ENCODE measurements at regions not wholly inside any gene's neighbourhood (a gene's known extent, or its start where the extent isn't known, plus 50 kb on each side); places are given as distances from the start of the nearest gene placed in this dataset.

DNA sequence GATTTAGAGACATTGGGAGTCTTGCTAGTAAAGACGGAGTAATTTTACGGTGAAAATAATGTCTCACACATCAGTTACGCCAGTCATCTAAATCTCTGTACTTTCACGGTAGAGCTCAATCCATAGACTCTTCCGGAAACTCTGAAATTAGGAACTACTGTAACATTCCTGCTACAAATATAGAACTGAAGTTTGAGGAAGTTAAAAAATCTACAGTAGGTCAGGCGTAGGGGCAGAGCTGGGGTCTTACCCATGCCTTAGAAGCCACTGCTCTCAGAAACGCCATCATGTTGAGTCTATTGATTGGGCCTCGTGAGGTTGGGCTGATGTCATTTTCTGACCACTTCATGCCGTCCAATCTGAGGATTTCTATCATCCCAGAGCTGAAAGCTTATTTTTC is 1029.8 kb upstream of the TMEM132C start:
- no peaks in the 10 kb centered on the region for H3K4me1 Mint-ChIP-seq
- TF ChIP-seq, protein P1, sequence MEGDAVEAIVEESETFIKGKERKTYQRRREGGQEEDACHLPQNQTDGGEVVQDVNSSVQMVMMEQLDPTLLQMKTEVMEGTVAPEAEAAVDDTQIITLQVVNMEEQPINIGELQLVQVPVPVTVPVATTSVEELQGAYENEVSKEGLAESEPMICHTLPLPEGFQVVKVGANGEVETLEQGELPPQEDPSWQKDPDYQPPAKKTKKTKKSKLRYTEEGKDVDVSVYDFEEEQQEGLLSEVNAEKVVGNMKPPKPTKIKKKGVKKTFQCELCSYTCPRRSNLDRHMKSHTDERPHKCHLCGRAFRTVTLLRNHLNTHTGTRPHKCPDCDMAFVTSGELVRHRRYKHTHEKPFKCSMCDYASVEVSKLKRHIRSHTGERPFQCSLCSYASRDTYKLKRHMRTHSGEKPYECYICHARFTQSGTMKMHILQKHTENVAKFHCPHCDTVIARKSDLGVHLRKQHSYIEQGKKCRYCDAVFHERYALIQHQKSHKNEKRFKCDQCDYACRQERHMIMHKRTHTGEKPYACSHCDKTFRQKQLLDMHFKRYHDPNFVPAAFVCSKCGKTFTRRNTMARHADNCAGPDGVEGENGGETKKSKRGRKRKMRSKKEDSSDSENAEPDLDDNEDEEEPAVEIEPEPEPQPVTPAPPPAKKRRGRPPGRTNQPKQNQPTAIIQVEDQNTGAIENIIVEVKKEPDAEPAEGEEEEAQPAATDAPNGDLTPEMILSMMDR (IDR thresholded peaks at IDR 0.05): no peak
- CTCF ChIA-PET: no interaction called here
- ATAC-seq (ENCODE audit: low read depth) (no peak), DNase-seq (no peak)
- peaks cover 3% of the 10 kb centered on the region for H3K9me3 Mint-ChIP-seq
- POLR2A ChIA-PET: no interaction called here
- H3K27ac Mint-ChIP-seq: no peak overlapping the region
- no peaks in the 10 kb centered on the region for H3K27me3 Mint-ChIP-seq
- intact Hi-C loops (cut with micrococcal nuclease): no loop called here
- no peak overlapping the region for H3K4me3 Mint-ChIP-seq
- no peaks in the 10 kb centered on the region for H3K36me3 Mint-ChIP-seq (ENCODE audit: low read depth)

DNA sequence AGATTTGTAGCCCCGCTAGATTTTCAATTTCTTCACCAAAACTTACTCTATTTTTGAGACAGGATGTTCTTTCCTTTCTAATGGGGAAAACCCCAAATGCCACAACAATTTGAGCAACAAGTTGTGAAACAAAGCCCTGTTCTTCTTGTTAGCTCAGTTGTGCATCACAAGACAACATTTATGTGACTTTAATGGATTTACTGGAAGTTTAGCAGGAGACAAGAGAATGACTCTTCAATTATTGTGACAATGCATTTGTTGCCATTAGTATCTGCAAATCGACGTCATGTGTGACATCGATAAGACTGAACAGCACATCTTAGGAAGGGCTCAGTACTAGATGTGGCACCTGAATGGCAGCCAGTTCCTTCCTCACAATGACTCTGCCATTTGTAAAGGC is 1028.9 kb upstream of the TMEM132C start:
- no peak for DNase-seq
- ChIA-PET POLR2A (no interaction called here), CTCF (no interaction called here)
- no peak for ATAC-seq (ENCODE audit: low read depth)
- Mint-ChIP-seq H3K4me3 (no peak overlapping the region), H3K9me3 (peaks cover 3% of the 10 kb centered on the region), H3K27me3 (no peaks in the 10 kb centered on the region), H3K36me3 (ENCODE audit: low read depth) (no peaks in the 10 kb centered on the region), H3K4me1 (no peaks in the 10 kb centered on the region), H3K27ac (no peak overlapping the region)
- TF ChIP-seq, protein P1 (IDR thresholded peaks at IDR 0.05): no peak
- intact Hi-C loops (cut with micrococcal nuclease): no loop called here

DNA sequence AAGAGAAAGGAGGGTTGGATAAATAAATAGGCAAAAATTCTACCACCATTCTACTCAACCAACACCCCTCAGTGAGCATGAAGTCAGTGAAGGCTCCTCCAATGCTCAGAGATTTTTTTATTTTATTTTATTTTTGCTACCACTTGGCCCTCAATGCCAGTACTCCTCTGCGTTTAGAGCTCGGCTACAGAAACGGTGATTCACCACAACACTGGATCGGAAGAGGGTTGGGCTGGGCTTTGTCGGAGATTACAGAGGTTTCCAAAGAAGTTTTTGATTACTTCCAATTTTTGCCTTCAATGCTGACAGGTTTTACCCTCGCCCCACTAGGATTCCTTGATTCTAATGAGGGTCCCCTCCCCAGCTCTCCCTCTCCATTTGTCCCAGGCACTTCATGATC is 1027.2 kb upstream of the TMEM132C start:
- intact Hi-C loops (cut with micrococcal nuclease): no loop called here
- POLR2A ChIA-PET: no interaction called here
- Mint-ChIP-seq H3K4me1 (no peaks in the 10 kb centered on the region), H3K27ac (no peak overlapping the region), H3K36me3 (ENCODE audit: low read depth) (no peaks in the 10 kb centered on the region), H3K4me3 (no peak overlapping the region), H3K9me3 (peaks cover 2% of the 10 kb centered on the region), H3K27me3 (no peaks in the 10 kb centered on the region)
- TF ChIP-seq, protein P1 (IDR thresholded peaks at IDR 0.05): no peak
- CTCF ChIA-PET: no interaction called here
- DNase-seq (no peak), ATAC-seq (ENCODE audit: low read depth) (no peak)

DNA sequence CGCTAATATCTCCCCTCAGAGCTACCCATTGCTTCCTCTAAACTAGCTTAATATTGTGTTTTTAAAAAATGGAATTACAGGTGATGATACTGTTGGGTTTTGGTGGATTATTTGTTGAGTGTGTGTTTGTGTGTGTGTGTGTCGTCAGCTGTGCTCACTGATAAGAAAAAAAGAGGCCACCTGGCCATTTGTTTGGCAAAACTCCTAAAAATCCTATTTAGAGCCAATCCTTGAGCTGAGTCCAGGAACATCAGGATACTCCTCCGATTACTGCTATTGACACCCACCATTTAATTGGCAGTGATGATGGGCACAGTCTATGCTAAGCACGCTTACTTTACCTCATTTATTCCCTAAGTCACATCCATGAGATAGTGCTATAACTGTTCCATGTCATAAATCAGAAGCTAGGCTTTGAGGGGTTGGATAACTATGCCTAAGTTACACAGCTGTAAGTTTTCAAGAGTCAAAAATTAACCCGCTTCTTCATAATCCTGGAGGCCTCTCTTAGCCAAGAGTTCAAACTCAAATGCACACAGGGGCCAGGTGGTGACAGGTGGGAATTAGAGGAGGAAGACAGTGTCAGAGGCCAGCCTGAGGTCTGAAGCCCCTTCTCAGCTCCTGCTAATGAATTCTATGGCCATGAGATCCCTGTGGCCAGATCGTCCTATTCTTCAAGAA is 1026.6 kb upstream of the TMEM132C start:
- Mint-ChIP-seq H3K36me3 (ENCODE audit: low read depth) (no peaks in the 10 kb centered on the region), H3K4me1 (no peaks in the 10 kb centered on the region), H3K9me3 (no peaks in the 10 kb centered on the region), H3K27me3 (no peaks in the 10 kb centered on the region), H3K4me3 (no peak overlapping the region), H3K27ac (no peak overlapping the region)
- DNase-seq (no peak), ATAC-seq (ENCODE audit: low read depth) (no peak)
- intact Hi-C loops (cut with micrococcal nuclease): no loop called here
- ChIA-PET CTCF (no interaction called here), POLR2A (no interaction called here)
- TF ChIP-seq, protein P1 (IDR thresholded peaks at IDR 0.05): no peak

DNA sequence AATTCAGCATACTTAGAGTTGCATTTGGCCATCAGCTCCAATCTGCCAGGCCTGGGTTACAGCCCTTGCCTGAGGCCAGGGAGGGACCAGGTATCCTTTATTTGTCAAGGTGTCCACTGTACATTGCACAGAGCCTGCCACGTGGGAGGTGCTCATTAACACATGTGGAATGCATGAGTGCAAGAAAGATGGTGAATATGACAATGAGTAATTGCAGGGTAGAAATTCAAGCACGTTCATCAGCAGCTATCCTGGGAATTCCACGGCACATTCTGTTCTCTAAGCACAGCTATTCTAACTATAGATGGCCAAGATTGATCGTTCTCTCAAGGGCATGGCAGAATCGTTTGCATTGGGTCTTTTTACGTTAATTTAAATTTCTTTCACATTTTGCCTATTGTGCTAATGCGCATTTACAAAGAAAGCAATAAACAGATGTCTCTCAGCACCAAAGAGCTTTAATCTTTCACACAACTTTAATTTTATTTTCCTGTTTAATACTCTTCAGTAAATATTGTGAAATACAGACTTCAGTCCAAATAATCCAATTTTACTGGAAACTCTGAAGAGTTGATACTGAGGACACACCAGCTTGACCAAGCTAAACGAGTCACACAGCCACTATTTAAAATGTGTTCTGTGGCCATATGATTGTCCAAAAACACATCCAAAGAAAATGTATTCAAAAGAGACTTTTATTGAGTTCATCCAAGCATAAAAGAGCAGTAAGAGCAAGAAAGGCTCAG is 1025.7 kb upstream of the TMEM132C start:
- Mint-ChIP-seq H3K9me3 (peaks cover 2% of the 10 kb centered on the region), H3K4me3 (no peak overlapping the region), H3K36me3 (ENCODE audit: low read depth) (no peaks in the 10 kb centered on the region), H3K27ac (no peak overlapping the region), H3K4me1 (no peaks in the 10 kb centered on the region), H3K27me3 (no peaks in the 10 kb centered on the region)
- ChIA-PET CTCF (no interaction called here), POLR2A (no interaction called here)
- TF ChIP-seq, protein P1 (IDR thresholded peaks at IDR 0.05): no peak
- intact Hi-C loops (cut with micrococcal nuclease): no loop called here
- ATAC-seq (ENCODE audit: low read depth): no peak
- no peak for DNase-seq

All from activated B cell treated with CpG ODN at 0.5 μM for 24 hours (primary cell).